ENCODE measurements at regions not wholly inside any gene's neighbourhood (a gene's known extent, or its start where the extent isn't known, plus 50 kb on each side); places are given as distances from the start of the nearest gene placed in this dataset.

- TF ChIP-seq, protein P1, sequence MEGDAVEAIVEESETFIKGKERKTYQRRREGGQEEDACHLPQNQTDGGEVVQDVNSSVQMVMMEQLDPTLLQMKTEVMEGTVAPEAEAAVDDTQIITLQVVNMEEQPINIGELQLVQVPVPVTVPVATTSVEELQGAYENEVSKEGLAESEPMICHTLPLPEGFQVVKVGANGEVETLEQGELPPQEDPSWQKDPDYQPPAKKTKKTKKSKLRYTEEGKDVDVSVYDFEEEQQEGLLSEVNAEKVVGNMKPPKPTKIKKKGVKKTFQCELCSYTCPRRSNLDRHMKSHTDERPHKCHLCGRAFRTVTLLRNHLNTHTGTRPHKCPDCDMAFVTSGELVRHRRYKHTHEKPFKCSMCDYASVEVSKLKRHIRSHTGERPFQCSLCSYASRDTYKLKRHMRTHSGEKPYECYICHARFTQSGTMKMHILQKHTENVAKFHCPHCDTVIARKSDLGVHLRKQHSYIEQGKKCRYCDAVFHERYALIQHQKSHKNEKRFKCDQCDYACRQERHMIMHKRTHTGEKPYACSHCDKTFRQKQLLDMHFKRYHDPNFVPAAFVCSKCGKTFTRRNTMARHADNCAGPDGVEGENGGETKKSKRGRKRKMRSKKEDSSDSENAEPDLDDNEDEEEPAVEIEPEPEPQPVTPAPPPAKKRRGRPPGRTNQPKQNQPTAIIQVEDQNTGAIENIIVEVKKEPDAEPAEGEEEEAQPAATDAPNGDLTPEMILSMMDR (IDR thresholded peaks at IDR 0.05): no peak
- no peak for TF ChIP-seq POLR2A (IDR thresholded peaks at IDR 0.05)
These were observed 240.3 kb downstream of the TPBG start for GRCh38 chr6:82603871-82604270.

All from esophagus squamous epithelium (tissue), 4 donors.